Stimulated activated CD4-positive, alpha-beta T cell treated with anti-CD3 and anti-CD28 coated beads, Interleukin-4, amount 100 ng/mL, for 24 hours (primary cell): ENCODE measurements at regions not wholly inside any gene's neighbourhood (a gene's known extent, or its start where the extent isn't known, plus 50 kb on each side); places are given as distances from the start of the nearest gene placed in this dataset.
"Not testable (repeated sequence)": the region's sequence is repeated elsewhere in the genome, so short reads cannot be mapped to it uniquely, and the experiment has no call there.

ENCODE experiments used
- DNase-seq: peaks from one replicate; pipeline ENCODE4 v3.0.0-alpha.2; 2020

- DNase-seq = not testable (repeated sequence)
These were observed 253.9 kb upstream of the RPS23 start for GRCh38 chr5:82532075-82532474.

- no peak for DNase-seq
These were observed 248.4 kb upstream of the RPS23 start for GRCh38 chr5:82526540-82526939.

- DNase-seq = no peak
These were observed 247.5 kb upstream of the RPS23 start for GRCh38 chr5:82525626-82526025.

- no peak for DNase-seq
These were observed 245.5 kb upstream of the RPS23 start for GRCh38 chr5:82523633-82524032.

GRCh38 chr5:82522897-82523296 lies 244.7 kb upstream of the RPS23 start:
- DNase-seq = no peak

GRCh38 chr5:82521431-82522051 lies 243.4 kb upstream of the RPS23 start:
- no peak for DNase-seq

GRCh38 chr5:82519558-82519957 lies 241.4 kb upstream of the RPS23 start:
- no peak for DNase-seq

GRCh38 chr5:82517544-82518075 lies 239.5 kb upstream of the RPS23 start:
- DNase-seq = no peak

GRCh38 chr5:82513738-82514137 lies 235.6 kb upstream of the RPS23 start:
- DNase-seq = no peak

- DNase-seq = peak; percentile 7
These were observed 233.9 kb upstream of the RPS23 start for GRCh38 chr5:82512025-82512424.

- no peak for DNase-seq
These were observed 233.0 kb upstream of the RPS23 start for GRCh38 chr5:82511134-82511533.

- no peak for DNase-seq
These were observed 231.6 kb upstream of the RPS23 start for GRCh38 chr5:82509762-82510161.

GRCh38 chr5:82506390-82506789 lies 228.2 kb upstream of the RPS23 start:
- not testable (repeated sequence) for DNase-seq

GRCh38 chr5:82499725-82500244 lies 221.6 kb upstream of the RPS23 start:
- DNase-seq = no peak

- no peak for DNase-seq
These were observed 219.1 kb upstream of the RPS23 start for GRCh38 chr5:82497242-82497641.

- DNase-seq = no peak
These were observed 216.8 kb upstream of the RPS23 start for GRCh38 chr5:82494942-82495341.

GRCh38 chr5:82493221-82493620 lies 215.1 kb upstream of the RPS23 start:
- DNase-seq = no peak

- no peak for DNase-seq
These were observed 213.2 kb upstream of the RPS23 start for GRCh38 chr5:82491397-82491796.

- DNase-seq = no peak
These were observed 211.5 kb upstream of the RPS23 start for GRCh38 chr5:82489683-82490082.

GRCh38 chr5:82487131-82487530 lies 209.0 kb upstream of the RPS23 start:
- no peak for DNase-seq

- DNase-seq = no peak
These were observed 202.2 kb upstream of the RPS23 start for GRCh38 chr5:82480331-82480730.

GRCh38 chr5:82476155-82476554 lies 198.0 kb upstream of the RPS23 start:
- DNase-seq = no peak

- DNase-seq = no peak
These were observed 195.1 kb upstream of the RPS23 start for GRCh38 chr5:82473262-82473661.

GRCh38 chr5:82470185-82470994 lies 192.2 kb upstream of the RPS23 start:
- DNase-seq = no peak
